NCI-H748 treated with DMSO at 0.1 percent for 48 hours (cell line): ENCODE measurements at regions not wholly inside any gene's neighbourhood (a gene's known extent, or its start where the extent isn't known, plus 50 kb on each side); places are given as distances from the start of the nearest gene placed in this dataset.

Experiments used
- DNase-seq: peaks from one replicate; lab custom pipeline; 2025; lab: John Stamatoyannopoulos, UW

GRCh38 chr10:124346831-124347230, 71.9 kb downstream of the OAT start:
- DNase-seq, result no peak

- DNase-seq, result no peak
These were observed 73.2 kb downstream of the OAT start for GRCh38 chr10:124345521-124345920.

- DNase-seq, result no peak
These were observed 73.8 kb downstream of the OAT start for GRCh38 chr10:124344931-124345330.

- DNase-seq, result no peak
These were observed 74.5 kb downstream of the OAT start for GRCh38 chr10:124344266-124344590.

GRCh38 chr10:124343351-124344265, 75.1 kb downstream of the OAT start:
- DNase-seq, result no peak

- DNase-seq, result no peak
These were observed 75.9 kb downstream of the OAT start for GRCh38 chr10:124342821-124343170.

- no peak for DNase-seq
These were observed 76.4 kb downstream of the OAT start for GRCh38 chr10:124342136-124342820.

GRCh38 chr10:124341768-124342135, 77.0 kb downstream of the OAT start:
- DNase-seq, result no peak

- no peak for DNase-seq
These were observed 78.5 kb downstream of the OAT start for GRCh38 chr10:124340033-124340760.

GRCh38 chr10:124339119-124340032, 79.3 kb downstream of the OAT start:
- DNase-seq, result no peak

- DNase-seq, result no peak
These were observed 80.3 kb downstream of the OAT start for GRCh38 chr10:124338276-124338925.

GRCh38 chr10:124336186-124336585, 82.5 kb downstream of the OAT start:
- no peak for DNase-seq

GRCh38 chr10:124333931-124334330, 84.8 kb downstream of the OAT start:
- DNase-seq, result no peak

GRCh38 chr10:124332426-124332825, 86.3 kb downstream of the OAT start:
- DNase-seq, result no peak

GRCh38 chr10:124329941-124330340, 88.8 kb downstream of the OAT start:
- DNase-seq, result no peak

- DNase-seq, result no peak
These were observed 89.4 kb downstream of the OAT start for GRCh38 chr10:124329362-124329761.

- DNase-seq, result no peak
These were observed 90.1 kb downstream of the OAT start for GRCh38 chr10:124328477-124329220.

- no peak for DNase-seq
These were observed 92.6 kb downstream of the OAT start for GRCh38 chr10:124325998-124326636.

GRCh38 chr10:124325633-124325914, 93.1 kb downstream of the OAT start:
- DNase-seq, result no peak

GRCh38 chr10:124324856-124325632, 93.7 kb downstream of the OAT start:
- no peak for DNase-seq
